Left ventricle myocardium inferior (tissue), 1 donor: ENCODE measurements at regions not wholly inside any gene's neighbourhood (a gene's known extent, or its start where the extent isn't known, plus 50 kb on each side); places are given as distances from the start of the nearest gene placed in this dataset.

Experiments used
- DNase-seq: peaks from one replicate; pipeline ENCODE4 v3.0.0-alpha.2; 2020
- H3K27ac ChIP-seq: fragments of 200-600 bp; replicated peaks from 2 replicates; pipeline ENCODE4 v1.8.0; 2021
- H3K27me3 ChIP-seq: fragments of 200-600 bp; 2 replicates; pipeline ENCODE4 v1.8.0; 2021; ENCODE audit warnings: low read depth
- H3K36me3 ChIP-seq: fragments of 200-600 bp; 2 replicates; pipeline ENCODE4 v1.8.0; 2021
- H3K4me1 ChIP-seq: fragments of 200-600 bp; 2 replicates; pipeline ENCODE4 v1.8.0; 2021
- H3K4me3 ChIP-seq: fragments of 200-600 bp; 2 replicates; pipeline ENCODE4 v1.8.0; 2021; ENCODE audit warnings: mild to moderate bottlenecking, moderate library complexity
- H3K9me3 ChIP-seq: fragments of 200-600 bp; replicated peaks from 2 replicates; pipeline ENCODE4 v1.8.0; 2021
- intact Hi-C: fragments of 100-400 bp; cut with micrococcal nuclease; formaldehyde crosslinking; loops from one replicate; pipeline ENCODE4 v1.11.0; 2022
- TF ChIP-seq, protein P1 (sequence below): fragments of 200-600 bp; IDR thresholded peaks from 2 replicates; pipeline ENCODE4 v1.8.0; 2021; ENCODE audit warnings: antibody characterized with exemption, mild to moderate bottlenecking, borderline replicate concordance
- donor health status: DM: no; HTN: yes; CAD: no; lungs with severe emphysema.

DNA sequence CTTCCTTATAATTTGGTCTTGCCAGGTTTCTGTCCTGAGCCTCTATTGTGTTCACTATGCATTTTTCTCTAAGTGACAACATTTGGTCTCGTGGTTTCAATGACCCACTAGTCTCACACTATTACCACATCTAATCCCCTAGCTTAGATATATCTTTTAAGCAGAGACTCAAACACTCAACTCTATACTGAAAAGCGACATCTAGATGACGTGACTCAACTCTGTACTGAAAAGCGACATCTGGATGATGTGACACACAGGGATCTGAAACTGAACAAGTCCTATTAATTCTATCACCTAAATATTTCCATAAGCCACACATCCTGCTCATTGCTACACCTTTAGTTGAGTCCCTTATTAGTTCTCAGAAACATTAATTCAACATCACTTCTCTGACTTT, 141.7 kb upstream of the MBNL1 start:
- no peak overlapping the region for H3K4me3 ChIP-seq
- H3K27ac ChIP-seq: no peak overlapping the region
- no peak for DNase-seq
- H3K27me3 ChIP-seq: no peaks in the 10 kb centered on the region
- H3K4me1 ChIP-seq: no peaks in the 10 kb centered on the region
- TF ChIP-seq, protein P1, sequence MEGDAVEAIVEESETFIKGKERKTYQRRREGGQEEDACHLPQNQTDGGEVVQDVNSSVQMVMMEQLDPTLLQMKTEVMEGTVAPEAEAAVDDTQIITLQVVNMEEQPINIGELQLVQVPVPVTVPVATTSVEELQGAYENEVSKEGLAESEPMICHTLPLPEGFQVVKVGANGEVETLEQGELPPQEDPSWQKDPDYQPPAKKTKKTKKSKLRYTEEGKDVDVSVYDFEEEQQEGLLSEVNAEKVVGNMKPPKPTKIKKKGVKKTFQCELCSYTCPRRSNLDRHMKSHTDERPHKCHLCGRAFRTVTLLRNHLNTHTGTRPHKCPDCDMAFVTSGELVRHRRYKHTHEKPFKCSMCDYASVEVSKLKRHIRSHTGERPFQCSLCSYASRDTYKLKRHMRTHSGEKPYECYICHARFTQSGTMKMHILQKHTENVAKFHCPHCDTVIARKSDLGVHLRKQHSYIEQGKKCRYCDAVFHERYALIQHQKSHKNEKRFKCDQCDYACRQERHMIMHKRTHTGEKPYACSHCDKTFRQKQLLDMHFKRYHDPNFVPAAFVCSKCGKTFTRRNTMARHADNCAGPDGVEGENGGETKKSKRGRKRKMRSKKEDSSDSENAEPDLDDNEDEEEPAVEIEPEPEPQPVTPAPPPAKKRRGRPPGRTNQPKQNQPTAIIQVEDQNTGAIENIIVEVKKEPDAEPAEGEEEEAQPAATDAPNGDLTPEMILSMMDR: no peak
- H3K9me3 ChIP-seq: no peaks in the 10 kb centered on the region
- intact Hi-C loops: no loop called here
- H3K36me3 ChIP-seq: no peaks in the 10 kb centered on the region

- intact Hi-C loops: no loop called here
- TF ChIP-seq, protein P1: no peak
- no peaks in the 10 kb centered on the region for H3K9me3 ChIP-seq
These were observed 140.4 kb upstream of the MBNL1 start for GRCh38 chr3:152128356-152128755.

GRCh38 chr3:152139651-152140050, 129.1 kb upstream of the MBNL1 start:
- Histone ChIP-seq H3K4me3 (no peak overlapping the region), H3K27ac (no peak overlapping the region), H3K27me3 (no peaks in the 10 kb centered on the region), H3K9me3 (no peaks in the 10 kb centered on the region), H3K4me1 (no peaks in the 10 kb centered on the region), H3K36me3 (no peaks in the 10 kb centered on the region)
- intact Hi-C loops: no loop called here
- TF ChIP-seq, protein P1: no peak
- DNase-seq: no peak

More at GRCh38 chr3:152128356-152128755, 140.4 kb upstream of the MBNL1 start:
- no peaks in the 10 kb centered on the region for H3K36me3 ChIP-seq
- H3K4me3 ChIP-seq: no peak overlapping the region
- H3K4me1 ChIP-seq: no peaks in the 10 kb centered on the region
- H3K27ac ChIP-seq: no peak overlapping the region
- H3K27me3 ChIP-seq: no peaks in the 10 kb centered on the region
- DNase-seq: no peak

- DNase-seq: no peak
- Histone ChIP-seq H3K9me3 (no peaks in the 10 kb centered on the region), H3K36me3 (no peaks in the 10 kb centered on the region), H3K27me3 (no peaks in the 10 kb centered on the region), H3K27ac (no peak overlapping the region), H3K4me3 (no peak overlapping the region), H3K4me1 (no peaks in the 10 kb centered on the region)
- TF ChIP-seq, protein P1: no peak
- intact Hi-C loops: no loop called here
These were observed 122.3 kb upstream of the MBNL1 start for GRCh38 chr3:152146461-152146860.

GRCh38 chr3:152147748-152148147, 121.0 kb upstream of the MBNL1 start:
- Histone ChIP-seq H3K9me3 (no peaks in the 10 kb centered on the region), H3K4me3 (no peak overlapping the region), H3K27ac (no peak overlapping the region), H3K4me1 (no peaks in the 10 kb centered on the region), H3K27me3 (no peaks in the 10 kb centered on the region), H3K36me3 (no peaks in the 10 kb centered on the region)
- TF ChIP-seq, protein P1: no peak
- intact Hi-C loops: no loop called here
- no peak for DNase-seq

- Histone ChIP-seq H3K36me3 (no peaks in the 10 kb centered on the region), H3K27ac (no peak overlapping the region), H3K4me3 (no peak overlapping the region), H3K9me3 (no peaks in the 10 kb centered on the region), H3K4me1 (no peaks in the 10 kb centered on the region), H3K27me3 (no peaks in the 10 kb centered on the region)
- TF ChIP-seq, protein P1: no peak
- intact Hi-C loops: no loop called here
- no peak for DNase-seq
These were observed 120.2 kb upstream of the MBNL1 start for GRCh38 chr3:152148579-152148978.
